Fibroblast of mammary gland (primary cell): ENCODE measurements at regions not wholly inside any gene's neighbourhood (a gene's known extent, or its start where the extent isn't known, plus 50 kb on each side); places are given as distances from the start of the nearest gene placed in this dataset.
"Not testable (repeated sequence)": the region's sequence is repeated elsewhere in the genome, so short reads cannot be mapped to it uniquely, and the experiment has no call there.

Experiments used
- DNase-seq: peaks from one replicate; pipeline ENCODE4 v3.0.0-alpha.2; 2010; ENCODE audit warnings: low read depth
- H3K4me3 ChIP-seq: 2 replicates; pipeline ENCODE4 v1.5.1; 2011; ENCODE audit warnings: low read depth, mild to moderate bottlenecking, low read length, moderate library complexity; ENCODE audit not compliant: control insufficient read depth
- TF ChIP-seq, protein P1 (sequence below): conservative IDR thresholded peaks from 2 replicates; pipeline ENCODE4 v1.5.1; 2011; ENCODE audit warnings: low read depth, low read length, inconsistent platforms; ENCODE audit not compliant: control insufficient read depth, insufficient read depth

GRCh38 chr13:73647417-73647816 lies 486.8 kb downstream of the KLF12 start:
- TF ChIP-seq, protein P1, sequence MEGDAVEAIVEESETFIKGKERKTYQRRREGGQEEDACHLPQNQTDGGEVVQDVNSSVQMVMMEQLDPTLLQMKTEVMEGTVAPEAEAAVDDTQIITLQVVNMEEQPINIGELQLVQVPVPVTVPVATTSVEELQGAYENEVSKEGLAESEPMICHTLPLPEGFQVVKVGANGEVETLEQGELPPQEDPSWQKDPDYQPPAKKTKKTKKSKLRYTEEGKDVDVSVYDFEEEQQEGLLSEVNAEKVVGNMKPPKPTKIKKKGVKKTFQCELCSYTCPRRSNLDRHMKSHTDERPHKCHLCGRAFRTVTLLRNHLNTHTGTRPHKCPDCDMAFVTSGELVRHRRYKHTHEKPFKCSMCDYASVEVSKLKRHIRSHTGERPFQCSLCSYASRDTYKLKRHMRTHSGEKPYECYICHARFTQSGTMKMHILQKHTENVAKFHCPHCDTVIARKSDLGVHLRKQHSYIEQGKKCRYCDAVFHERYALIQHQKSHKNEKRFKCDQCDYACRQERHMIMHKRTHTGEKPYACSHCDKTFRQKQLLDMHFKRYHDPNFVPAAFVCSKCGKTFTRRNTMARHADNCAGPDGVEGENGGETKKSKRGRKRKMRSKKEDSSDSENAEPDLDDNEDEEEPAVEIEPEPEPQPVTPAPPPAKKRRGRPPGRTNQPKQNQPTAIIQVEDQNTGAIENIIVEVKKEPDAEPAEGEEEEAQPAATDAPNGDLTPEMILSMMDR: no peak
- H3K4me3 ChIP-seq: no peak overlapping the region
- no peak for DNase-seq

GRCh38 chr13:73640476-73641179 lies 493.6 kb downstream of the KLF12 start:
- not testable (repeated sequence) for DNase-seq

GRCh38 chr13:73635166-73635787 lies 498.9 kb downstream of the KLF12 start:
- DNase-seq: no peak
- TF ChIP-seq, protein P1: no peak
- H3K4me3 ChIP-seq: no peak overlapping the region

More at GRCh38 chr13:73640476-73641179, 493.6 kb downstream of the KLF12 start:
- not testable (repeated sequence) for H3K4me3 ChIP-seq

- TF ChIP-seq, protein P1: no peak
- DNase-seq: no peak
- H3K4me3 ChIP-seq: no peak overlapping the region
Observed at GRCh38 chr13:73633817-73634460, 500.3 kb downstream of the KLF12 start.

DNA sequence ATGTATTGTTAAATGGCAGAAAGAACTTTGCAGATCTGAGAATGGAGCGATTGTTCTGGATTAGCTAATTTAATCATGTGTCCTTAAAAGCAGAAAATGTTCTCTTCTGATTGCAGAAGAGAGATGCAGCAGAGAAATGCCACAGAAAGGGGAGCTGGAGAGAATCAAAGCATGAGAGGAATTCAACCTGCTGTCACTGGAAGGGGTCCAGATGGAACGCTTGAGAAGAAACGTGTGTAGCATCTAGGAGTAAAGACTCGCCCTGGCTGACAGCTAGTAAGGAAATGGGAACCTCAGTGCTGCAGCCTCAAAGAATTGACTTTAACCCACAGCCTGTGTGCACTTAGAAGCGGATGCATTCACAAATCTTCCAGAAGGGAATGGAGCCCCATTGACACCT lies 502.8 kb downstream of the KLF12 start:
- DNase-seq: no peak
- no peak overlapping the region for H3K4me3 ChIP-seq
- TF ChIP-seq, protein P1: no peak

DNA sequence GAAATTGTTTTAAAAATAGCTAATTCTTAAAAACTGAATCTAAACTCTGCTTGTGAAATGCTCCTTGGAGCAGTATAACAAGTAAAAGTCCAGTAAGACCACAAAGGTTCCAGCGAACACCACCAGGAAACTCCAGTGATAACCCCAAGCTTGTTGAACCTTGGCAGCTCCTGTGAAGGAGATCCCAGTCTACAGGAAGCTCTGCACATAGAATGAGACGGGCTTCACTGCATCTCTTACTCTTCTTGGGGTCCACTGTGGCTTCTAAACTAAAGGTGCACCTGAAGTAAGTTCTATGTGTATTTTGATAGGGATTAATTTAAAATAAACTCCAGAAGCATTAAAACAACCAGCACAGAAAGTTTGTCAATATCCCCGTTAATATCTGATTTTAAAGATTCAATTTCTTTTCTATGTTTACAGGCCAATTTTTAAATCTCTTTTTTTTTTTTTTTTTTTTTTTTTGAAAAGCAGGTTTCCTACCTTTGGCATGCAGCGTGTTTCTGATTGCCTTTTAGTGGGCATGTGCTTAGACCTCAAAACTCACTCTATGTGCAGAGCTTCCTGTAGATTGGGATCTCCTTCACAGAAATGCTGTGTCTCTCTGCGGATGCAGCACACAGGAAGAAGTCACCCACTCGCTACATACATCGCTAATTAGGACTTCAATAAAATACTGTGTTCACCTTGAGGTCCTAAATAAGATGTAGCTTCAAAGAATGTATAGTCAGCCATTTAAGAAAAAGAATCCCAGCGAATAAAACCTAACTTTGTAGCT lies 508.5 kb downstream of the KLF12 start:
- H3K4me3 ChIP-seq: no peak overlapping the region
- TF ChIP-seq, protein P1: no peak
- DNase-seq: no peak
